Brain microvascular endothelial cell (primary cell): ENCODE measurements at regions not wholly inside any gene's neighbourhood (a gene's known extent, or its start where the extent isn't known, plus 50 kb on each side); places are given as distances from the start of the nearest gene placed in this dataset.

Experiments
- DNase-seq: peaks from one replicate; pipeline ENCODE4 v3.0.0-alpha.2; 2020
- H3K27ac ChIP-seq: fragments of 250-450 bp; sonication (Bioruptor Pico); 2 replicates; pipeline ENCODE4 v1.5.1; 2020; ENCODE audit warnings: mild to moderate bottlenecking, moderate library complexity
- H3K27me3 ChIP-seq: fragments of 250-450 bp; sonication (Bioruptor Pico); replicated peaks from 2 replicates; pipeline ENCODE4 v1.5.1; 2020; ENCODE audit warnings: mild to moderate bottlenecking
- H3K36me3 ChIP-seq: fragments of 250-450 bp; sonication (Bioruptor Pico); replicated peaks from 2 replicates; pipeline ENCODE4 v1.5.1; 2020; ENCODE audit warnings: mild to moderate bottlenecking
- H3K4me3 ChIP-seq: 2 replicates; pipeline ENCODE4 v1.5.1; 2011; ENCODE audit warnings: low read depth, mild to moderate bottlenecking, control low read depth, low read length, moderate library complexity
- in situ Hi-C: cut with HindIII; loops from 2 replicates; pipeline ENCODE4 v1.10.0; 2017; ENCODE audit warnings: low sequenced_read_pairs, low pct_ligation_motif_present
- TF ChIP-seq, protein P1 (sequence below): IDR thresholded peaks from 2 replicates; pipeline ENCODE4 v1.5.1; 2011; ENCODE audit warnings: low read depth, mild to moderate bottlenecking, moderate library complexity, low read length, control low read depth, inconsistent platforms; ENCODE audit errors: missing control alignments

DNA sequence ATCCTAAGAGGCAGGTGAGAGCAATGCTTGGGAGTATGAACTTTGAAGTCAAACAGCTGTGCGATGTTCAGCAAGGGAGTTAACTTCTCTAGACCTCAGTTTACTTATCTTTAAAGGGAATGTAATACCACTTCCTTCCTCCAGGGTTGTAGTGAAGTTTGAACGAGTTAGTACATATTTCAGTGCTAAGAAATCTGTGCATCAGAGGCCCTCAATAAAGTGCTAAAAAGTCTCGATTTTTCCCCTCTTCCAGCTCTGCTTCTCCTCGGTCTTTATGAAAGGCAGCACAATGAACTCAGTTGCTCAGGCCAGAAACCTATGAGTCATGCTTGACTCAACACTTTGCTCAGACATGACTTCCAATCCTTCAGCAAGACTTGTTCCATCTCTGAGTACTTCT is 418.9 kb downstream of the MDFIC start:
- in situ Hi-C loops, result no loop called here
- H3K36me3 ChIP-seq, result no peaks in the 10 kb centered on the region
- H3K27me3 ChIP-seq, result no peaks in the 10 kb centered on the region
- H3K27ac ChIP-seq, result no peak overlapping the region
- TF ChIP-seq, protein P1, sequence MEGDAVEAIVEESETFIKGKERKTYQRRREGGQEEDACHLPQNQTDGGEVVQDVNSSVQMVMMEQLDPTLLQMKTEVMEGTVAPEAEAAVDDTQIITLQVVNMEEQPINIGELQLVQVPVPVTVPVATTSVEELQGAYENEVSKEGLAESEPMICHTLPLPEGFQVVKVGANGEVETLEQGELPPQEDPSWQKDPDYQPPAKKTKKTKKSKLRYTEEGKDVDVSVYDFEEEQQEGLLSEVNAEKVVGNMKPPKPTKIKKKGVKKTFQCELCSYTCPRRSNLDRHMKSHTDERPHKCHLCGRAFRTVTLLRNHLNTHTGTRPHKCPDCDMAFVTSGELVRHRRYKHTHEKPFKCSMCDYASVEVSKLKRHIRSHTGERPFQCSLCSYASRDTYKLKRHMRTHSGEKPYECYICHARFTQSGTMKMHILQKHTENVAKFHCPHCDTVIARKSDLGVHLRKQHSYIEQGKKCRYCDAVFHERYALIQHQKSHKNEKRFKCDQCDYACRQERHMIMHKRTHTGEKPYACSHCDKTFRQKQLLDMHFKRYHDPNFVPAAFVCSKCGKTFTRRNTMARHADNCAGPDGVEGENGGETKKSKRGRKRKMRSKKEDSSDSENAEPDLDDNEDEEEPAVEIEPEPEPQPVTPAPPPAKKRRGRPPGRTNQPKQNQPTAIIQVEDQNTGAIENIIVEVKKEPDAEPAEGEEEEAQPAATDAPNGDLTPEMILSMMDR, result peak; percentile 24
- H3K4me3 ChIP-seq, result no peak overlapping the region
- DNase-seq, result peak; percentile 91

DNA sequence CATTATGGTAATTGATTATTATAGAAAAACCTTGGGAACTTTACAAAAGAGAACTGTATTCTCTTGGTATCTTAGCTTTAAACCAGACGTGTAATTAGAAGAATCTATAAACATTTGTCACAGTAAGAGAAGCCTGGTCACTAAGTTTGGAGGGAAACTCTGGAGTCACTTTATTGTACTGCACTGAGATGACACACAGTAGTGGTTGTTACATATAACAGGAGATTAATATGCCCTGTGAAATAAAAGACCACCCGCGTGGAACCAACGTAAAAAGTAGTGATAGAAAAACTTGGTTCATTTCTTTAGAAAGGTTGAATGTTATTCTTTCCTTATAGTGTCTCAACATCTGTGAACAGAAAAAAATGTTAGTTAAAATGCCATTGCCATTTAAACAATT is 416.1 kb downstream of the MDFIC start:
- TF ChIP-seq, protein P1, result no peak
- Histone ChIP-seq H3K27ac (no peak overlapping the region), H3K27me3 (no peaks in the 10 kb centered on the region), H3K36me3 (no peaks in the 10 kb centered on the region), H3K4me3 (no peak overlapping the region)
- DNase-seq, result no peak
- in situ Hi-C loops, result no loop called here

DNA sequence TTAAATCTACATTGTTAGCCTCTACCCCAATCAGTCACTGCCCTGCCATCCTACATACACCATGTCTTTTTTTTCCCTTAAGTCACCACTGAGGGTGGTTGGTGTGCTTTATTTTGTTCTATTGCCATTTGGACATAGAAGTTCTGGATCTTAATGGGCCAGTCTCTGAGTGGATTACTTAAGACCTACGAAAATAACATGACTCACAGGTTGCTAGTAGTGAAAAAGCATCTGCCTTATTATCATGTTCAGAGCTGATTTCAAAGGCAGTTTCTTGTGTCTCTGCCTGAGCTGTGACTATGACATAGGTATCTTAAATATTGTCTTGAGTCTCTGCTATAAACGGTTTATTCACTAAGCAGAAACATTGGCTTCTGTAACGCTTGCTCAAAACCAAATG is 410.8 kb downstream of the MDFIC start:
- no peak overlapping the region for H3K27ac ChIP-seq
- in situ Hi-C loops, result no loop called here
- no peak for DNase-seq
- TF ChIP-seq, protein P1, result no peak
- no peaks in the 10 kb centered on the region for H3K36me3 ChIP-seq
- no peaks in the 10 kb centered on the region for H3K27me3 ChIP-seq
- no peak overlapping the region for H3K4me3 ChIP-seq

DNA sequence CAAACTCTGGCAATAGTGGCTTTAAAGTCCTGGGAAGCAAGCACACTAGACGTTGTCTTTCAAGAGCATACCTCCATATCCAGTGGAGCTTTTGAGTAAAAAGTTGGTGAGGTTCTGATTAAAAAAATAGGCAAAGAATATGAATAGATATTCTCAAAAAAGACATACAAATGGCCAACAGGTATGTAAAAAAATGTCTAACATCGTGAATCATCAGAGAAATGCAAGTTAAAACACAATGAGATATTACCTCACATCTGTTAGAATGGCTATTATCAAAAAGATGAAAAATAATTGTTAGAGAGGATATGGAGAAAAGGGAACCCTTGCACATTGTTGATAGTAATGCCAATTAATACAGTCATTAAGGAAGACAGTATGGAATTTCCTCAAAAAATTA is 407.1 kb downstream of the MDFIC start:
- no peak overlapping the region for H3K27ac ChIP-seq
- TF ChIP-seq, protein P1, result no peak
- in situ Hi-C loops, result no loop called here
- DNase-seq, result no peak
- H3K36me3 ChIP-seq, result no peaks in the 10 kb centered on the region
- no peak overlapping the region for H3K4me3 ChIP-seq
- H3K27me3 ChIP-seq, result no peaks in the 10 kb centered on the region

DNA sequence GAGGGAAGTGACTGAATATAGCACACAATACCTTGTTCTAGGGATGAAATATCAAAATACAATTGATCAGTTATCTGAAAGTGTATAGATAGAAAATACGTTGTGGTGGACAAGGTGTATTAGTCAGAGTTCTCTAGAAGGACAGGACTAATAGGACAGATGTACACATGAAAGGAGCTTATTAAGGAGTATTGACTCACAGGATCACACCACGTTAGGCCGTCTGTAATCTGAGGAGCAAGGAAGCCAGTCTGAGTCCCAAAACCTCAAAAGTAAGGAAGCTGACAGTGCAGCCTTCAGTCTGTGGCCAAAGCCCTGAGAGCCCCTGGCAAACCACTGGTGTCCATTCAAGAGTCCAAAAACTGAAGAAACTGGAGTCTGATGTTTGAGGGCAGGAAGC is 406.1 kb downstream of the MDFIC start:
- TF ChIP-seq, protein P1, result no peak
- in situ Hi-C loops, result no loop called here
- Histone ChIP-seq H3K36me3 (no peaks in the 10 kb centered on the region), H3K4me3 (no peak overlapping the region), H3K27ac (no peak overlapping the region), H3K27me3 (no peaks in the 10 kb centered on the region)
- no peak for DNase-seq

DNA sequence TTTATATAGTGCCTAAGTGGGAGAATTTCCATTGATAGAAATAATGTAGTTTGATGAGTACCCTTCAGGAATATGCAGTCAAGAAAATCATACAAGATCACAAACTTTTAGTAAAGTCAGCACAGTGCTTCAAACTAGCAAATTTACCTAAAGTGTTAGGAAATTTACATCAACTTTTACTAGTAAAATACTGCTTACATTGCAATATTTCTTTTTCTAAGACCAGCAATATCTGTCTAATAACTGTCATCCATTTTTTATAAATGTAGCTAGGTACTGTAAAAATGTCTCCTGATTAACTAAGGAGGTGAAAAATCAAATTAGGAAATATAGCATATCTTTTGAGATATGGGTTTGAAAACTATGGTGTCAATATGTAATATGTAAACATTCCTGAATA is 405.4 kb downstream of the MDFIC start:
- no peaks in the 10 kb centered on the region for H3K36me3 ChIP-seq
- in situ Hi-C loops, result no loop called here
- no peaks in the 10 kb centered on the region for H3K27me3 ChIP-seq
- TF ChIP-seq, protein P1, result no peak
- no peak overlapping the region for H3K27ac ChIP-seq
- H3K4me3 ChIP-seq, result no peak overlapping the region
- no peak for DNase-seq
